ENCODE measurements at regions not wholly inside any gene's neighbourhood (a gene's known extent, or its start where the extent isn't known, plus 50 kb on each side); places are given as distances from the start of the nearest gene placed in this dataset.

GRCh38 chr19:34589730-34590129 lies 87.2 kb downstream of the SCGB2B2 start:
- TF ChIP-seq CTCF (IDR thresholded peaks at IDR 0.05) (no peak), POLR2A (IDR thresholded peaks at IDR 0.05) (no peak)
